Lung microvascular endothelial cell (primary cell): ENCODE measurements at regions not wholly inside any gene's neighbourhood (a gene's known extent, or its start where the extent isn't known, plus 50 kb on each side); places are given as distances from the start of the nearest gene placed in this dataset.
"Not testable (repeated sequence)": the region's sequence is repeated elsewhere in the genome, so short reads cannot be mapped to it uniquely, and the experiment has no call there.

ENCODE experiments used
- DNase-seq, 2 donors: peaks; one replicate each; pipeline versions ENCODE4 v3.0.0 to v3.0.0-alpha.2; 2010; ENCODE audit warnings: low read depth in 2 of 2

- not testable (repeated sequence) for DNase-seq
Measured at GRCh38 chr2:89959729-89960378, 1268.4 kb downstream of the RPIA start.

- not testable (repeated sequence) for DNase-seq
Measured at GRCh38 chr2:89960570-89960969, 1269.1 kb downstream of the RPIA start.

- not testable (repeated sequence) for DNase-seq
Measured at GRCh38 chr2:89968567-89968966, 1277.1 kb downstream of the RPIA start.

GRCh38 chr2:89969190-89969589 is 1277.7 kb downstream of the RPIA start:
- DNase-seq: not testable (repeated sequence)

- peak in 1 of 2 donors; percentile 28 for DNase-seq
Measured at GRCh38 chr2:89973849-89974248, 1282.4 kb downstream of the RPIA start.

GRCh38 chr2:89979826-89980537 is 1288.5 kb downstream of the RPIA start:
- not testable (repeated sequence) for DNase-seq

GRCh38 chr2:89982246-89982645 is 1290.8 kb downstream of the RPIA start:
- not testable (repeated sequence) for DNase-seq

- not testable (repeated sequence) for DNase-seq
Measured at GRCh38 chr2:89985650-89986049, 1294.2 kb downstream of the RPIA start.

- not testable (repeated sequence) for DNase-seq
Measured at GRCh38 chr2:89986532-89986931, 1295.1 kb downstream of the RPIA start.

- DNase-seq: not testable (repeated sequence)
Measured at GRCh38 chr2:89996779-89997178, 1305.3 kb downstream of the RPIA start.

GRCh38 chr2:90004553-90004952 is 1313.1 kb downstream of the RPIA start:
- not testable (repeated sequence) for DNase-seq

GRCh38 chr2:90010442-90011100 is 1319.1 kb downstream of the RPIA start:
- not testable (repeated sequence) for DNase-seq

- not testable (repeated sequence) for DNase-seq
Measured at GRCh38 chr2:90011101-90011443, 1319.6 kb downstream of the RPIA start.

GRCh38 chr2:90019908-90020307 is 1328.4 kb downstream of the RPIA start:
- not testable (repeated sequence) for DNase-seq

- DNase-seq: not testable (repeated sequence)
Measured at GRCh38 chr2:90021234-90021633, 1329.8 kb downstream of the RPIA start.

- DNase-seq: not testable (repeated sequence)
Measured at GRCh38 chr2:90027231-90027643, 1335.8 kb downstream of the RPIA start.

GRCh38 chr2:90028381-90029079 is 1337.1 kb downstream of the RPIA start:
- DNase-seq: not testable (repeated sequence)

GRCh38 chr2:90029080-90029428 is 1337.6 kb downstream of the RPIA start:
- not testable (repeated sequence) for DNase-seq

- DNase-seq: not testable (repeated sequence)
Measured at GRCh38 chr2:90032269-90032668, 1340.8 kb downstream of the RPIA start.

GRCh38 chr2:90036335-90036734 is 1344.9 kb downstream of the RPIA start:
- DNase-seq: not testable (repeated sequence)

GRCh38 chr2:90039093-90039492 is 1347.6 kb downstream of the RPIA start:
- not testable (repeated sequence) for DNase-seq

GRCh38 chr2:90047776-90048175 is 1356.3 kb downstream of the RPIA start:
- DNase-seq: not testable (repeated sequence)
